GM13977 (cell line): ENCODE measurements at regions not wholly inside any gene's neighbourhood (a gene's known extent, or its start where the extent isn't known, plus 50 kb on each side); places are given as distances from the start of the nearest gene placed in this dataset.

Experiments
- DNase-seq: peaks from one replicate; pipeline ENCODE4 v3.0.0; 2012; ENCODE audit warnings: low spot score
- CTCF ChIP-seq: IDR thresholded peaks from 2 replicates; pipeline ENCODE4 v1.5.1; 2012; ENCODE audit warnings: mild to moderate bottlenecking, control low read depth; ENCODE audit not compliant: insufficient read depth; ENCODE audit errors: extremely low read depth, missing control alignments
- in situ Hi-C: fragments of 300-500 bp; cut with MboI; formaldehyde crosslinking; loops from one replicate; pipeline ENCODE4 v1.12.0; 2022; ENCODE audit warnings: low sequenced_read_pairs, low pct_unique_long_range_greater_than_20kb, mixed read lengths, inconsistent platforms; ENCODE audit not compliant: unreplicated experiment

GRCh38 chr21:20086508-20086907, 911.7 kb upstream of the NCAM2 start:
- DNase-seq, result no peak
- in situ Hi-C loops, result no loop called here

GRCh38 chr21:20106368-20106767, 891.8 kb upstream of the NCAM2 start:
- in situ Hi-C loops, result no loop called here
- DNase-seq, result no peak
- no peak for TF ChIP-seq CTCF

More at GRCh38 chr21:20086508-20086907, 911.7 kb upstream of the NCAM2 start:
- TF ChIP-seq CTCF, result no peak

- no peak for DNase-seq
- in situ Hi-C loops, result no loop called here
- no peak for TF ChIP-seq CTCF
Measured at GRCh38 chr21:20108016-20108415, 890.2 kb upstream of the NCAM2 start.

GRCh38 chr21:20108976-20109540, 889.2 kb upstream of the NCAM2 start:
- no peak for TF ChIP-seq CTCF
- no peak for DNase-seq
- in situ Hi-C loops, result no loop called here

- TF ChIP-seq CTCF, result no peak
- in situ Hi-C loops, result no loop called here
- DNase-seq, result no peak
Measured at GRCh38 chr21:20110368-20110767, 887.8 kb upstream of the NCAM2 start.

GRCh38 chr21:20151741-20152140, 846.5 kb upstream of the NCAM2 start:
- DNase-seq, result no peak
- TF ChIP-seq CTCF, result no peak
- in situ Hi-C loops, result no loop called here

- in situ Hi-C loops, result no loop called here
- DNase-seq, result no peak
- TF ChIP-seq CTCF, result no peak
Measured at GRCh38 chr21:20163167-20163566, 835.0 kb upstream of the NCAM2 start.
